ENCODE measurements at regions not wholly inside any gene's neighbourhood (a gene's known extent, or its start where the extent isn't known, plus 50 kb on each side); places are given as distances from the start of the nearest gene placed in this dataset.
"Not testable (repeated sequence)": the region's sequence is repeated elsewhere in the genome, so short reads cannot be mapped to it uniquely, and the experiment has no call there.

GRCh38 chr1:14282707-14283106 lies 315.8 kb upstream of the KAZN start:
- Histone ChIP-seq H3K79me2 (ENCODE audit: insufficient read depth, low read length) (no peaks in the 10 kb centered on the region), H3K9ac (ENCODE audit: insufficient read depth, low read length, poor library complexity, severe bottlenecking) (no peak overlapping the region), H2AFZ (ENCODE audit: insufficient read depth, low read depth, low read length, poor library complexity, severe bottlenecking) (no peak overlapping the region), H3K27ac (ENCODE audit: low read depth in 1 of 2, low read length in 2 of 2) (no peak overlapping the region), H3K27me3 (ENCODE audit: control insufficient read depth in 2 of 2, insufficient read depth in 2 of 2, low read length in 2 of 2) (no peaks in the 10 kb centered on the region), H3K36me3 (replicated peaks in 1 of 2; ENCODE audit: control insufficient read depth in 1 of 2, insufficient read depth in 2 of 2, low read length in 2 of 2) (no peaks in the 10 kb centered on the region), H3K4me3 (replicated peaks in 1 of 3; ENCODE audit: low read depth in 2 of 3, low read length in 3 of 3) (no peak overlapping the region), H3K4me2 (replicated peaks; ENCODE audit: extremely low read depth, low read length, poor library complexity, severe bottlenecking) (no peak overlapping the region), H3K4me1 (ENCODE audit: control insufficient read depth in 1 of 2, insufficient read depth in 2 of 2, low read length in 2 of 2) (no peaks in the 10 kb centered on the region), H3K9me3 (replicated peaks in 1 of 2; ENCODE audit: control insufficient read depth in 1 of 2, insufficient read depth in 1 of 2, low read length in 2 of 2) (no peaks in the 10 kb centered on the region), H4K20me1 (ENCODE audit: insufficient read depth, low read length) (no peaks in the 10 kb centered on the region)
- intact Hi-C loops (cut with micrococcal nuclease) = no loop called here
- WGBS (ENCODE audit: insufficient coverage) = 47% methylated on average over 3 of the region's 7 CpGs
- Mint-ChIP-seq H3K27ac (no peak overlapping the region), H3K9me3 (peaks cover 0 to 2% (median 0%) of the 10 kb centered on the region in 7 donors), H3K4me1 (no peaks in the 10 kb centered on the region), H3K4me3 (no peak overlapping the region), H3K36me3 (no peaks in the 10 kb centered on the region), H3K27me3 (ENCODE audit: low read depth in 3 of 3) (peaks cover 1 to 3% (median 2%) of the 10 kb centered on the region in 3 donors)
- DNase-seq = no peak
- TF ChIP-seq CTCF (IDR thresholded peaks at IDR 0.05) = no peak

- WGBS (ENCODE audit: insufficient coverage) = 78% methylated on average over 1 of the region's 2 CpGs
- Histone ChIP-seq H3K27me3 (ENCODE audit: control insufficient read depth in 2 of 2, insufficient read depth in 2 of 2, low read length in 2 of 2) (no peaks in the 10 kb centered on the region), H3K4me2 (replicated peaks; ENCODE audit: extremely low read depth, low read length, poor library complexity, severe bottlenecking) (no peak overlapping the region), H3K36me3 (replicated peaks in 1 of 2; ENCODE audit: control insufficient read depth in 1 of 2, insufficient read depth in 2 of 2, low read length in 2 of 2) (no peaks in the 10 kb centered on the region), H3K27ac (ENCODE audit: low read depth in 1 of 2, low read length in 2 of 2) (no peak overlapping the region), H3K79me2 (ENCODE audit: insufficient read depth, low read length) (no peaks in the 10 kb centered on the region), H3K4me1 (ENCODE audit: control insufficient read depth in 1 of 2, insufficient read depth in 2 of 2, low read length in 2 of 2) (no peaks in the 10 kb centered on the region), H3K9me3 (replicated peaks in 1 of 2; ENCODE audit: control insufficient read depth in 1 of 2, insufficient read depth in 1 of 2, low read length in 2 of 2) (no peaks in the 10 kb centered on the region), H3K4me3 (replicated peaks in 1 of 3; ENCODE audit: low read depth in 2 of 3, low read length in 3 of 3) (no peak overlapping the region), H2AFZ (ENCODE audit: insufficient read depth, low read depth, low read length, poor library complexity, severe bottlenecking) (no peak overlapping the region), H4K20me1 (ENCODE audit: insufficient read depth, low read length) (no peaks in the 10 kb centered on the region), H3K9ac (ENCODE audit: insufficient read depth, low read length, poor library complexity, severe bottlenecking) (no peak overlapping the region)
- Mint-ChIP-seq H3K27me3 (ENCODE audit: low read depth in 3 of 3) (peaks cover 2 to 3% (median 3%) of the 10 kb centered on the region in 3 donors), H3K9me3 (peaks cover 0 to 2% (median 1%) of the 10 kb centered on the region in 7 donors), H3K4me3 (no peak overlapping the region), H3K36me3 (no peaks in the 10 kb centered on the region), H3K27ac (no peak overlapping the region), H3K4me1 (no peaks in the 10 kb centered on the region)
- intact Hi-C loops (cut with micrococcal nuclease) = no loop called here
- TF ChIP-seq CTCF (IDR thresholded peaks at IDR 0.05) = no peak
- no peak for DNase-seq
Measured at GRCh38 chr1:14285238-14285637, 313.2 kb upstream of the KAZN start.

GRCh38 chr1:14291182-14291581 lies 307.3 kb upstream of the KAZN start:
- H3K4me3 Mint-ChIP-seq; H3K9me3 Mint-ChIP-seq; intact Hi-C loops (cut with micrococcal nuclease); H3K9ac ChIP-seq (ENCODE audit: insufficient read depth, low read length, poor library complexity, severe bottlenecking); DNase-seq; H3K79me2 ChIP-seq (ENCODE audit: insufficient read depth, low read length); H3K4me1 Mint-ChIP-seq; H3K36me3 ChIP-seq (replicated peaks in 1 of 2; ENCODE audit: control insufficient read depth in 1 of 2, insufficient read depth in 2 of 2, low read length in 2 of 2); H3K4me2 ChIP-seq (replicated peaks; ENCODE audit: extremely low read depth, low read length, poor library complexity, severe bottlenecking); H4K20me1 ChIP-seq (ENCODE audit: insufficient read depth, low read length); H3K36me3 Mint-ChIP-seq; H3K27ac Mint-ChIP-seq; H3K4me3 ChIP-seq (replicated peaks in 1 of 3; ENCODE audit: low read depth in 2 of 3, low read length in 3 of 3); H3K27me3 ChIP-seq (ENCODE audit: control insufficient read depth in 2 of 2, insufficient read depth in 2 of 2, low read length in 2 of 2); H3K27me3 Mint-ChIP-seq (ENCODE audit: low read depth in 3 of 3); H2AFZ ChIP-seq (ENCODE audit: insufficient read depth, low read depth, low read length, poor library complexity, severe bottlenecking); H3K27ac ChIP-seq (ENCODE audit: low read depth in 1 of 2, low read length in 2 of 2); H3K4me1 ChIP-seq (ENCODE audit: control insufficient read depth in 1 of 2, insufficient read depth in 2 of 2, low read length in 2 of 2); H3K9me3 ChIP-seq (replicated peaks in 1 of 2; ENCODE audit: control insufficient read depth in 1 of 2, insufficient read depth in 1 of 2, low read length in 2 of 2): not testable (repeated sequence)
- 79% methylated on average over 4 of the region's 6 CpGs for WGBS (ENCODE audit: insufficient coverage)
